ENCODE measurements at regions not wholly inside any gene's neighbourhood (a gene's known extent, or its start where the extent isn't known, plus 50 kb on each side); places are given as distances from the start of the nearest gene placed in this dataset.

GRCh38 chr3:168427156-168427555, 331.4 kb upstream of the GOLIM4 start:
- TF ChIP-seq POLR2AphosphoS5 (IDR thresholded peaks at IDR 0.05; ENCODE audit: borderline replicate concordance, low read depth, low read length), result no peak
- no peak for TF ChIP-seq FOXP2 (optimal IDR thresholded peaks at IDR 0.05; ENCODE audit: control extremely low read depth, extremely low read length, insufficient read depth)
- no peak for TF ChIP-seq EZH2 (IDR thresholded peaks at IDR 0.05)
